Activated CD4-positive, alpha-beta T cell treated with anti-CD3 and anti-CD28 coated beads, Interleukin-2, Interleukin-6, amounts not matched to agents 100 ng/mL and 50 ng/mL, durations not matched to agents 16 hours and 8 hours (primary cell): ENCODE measurements at regions not wholly inside any gene's neighbourhood (a gene's known extent, or its start where the extent isn't known, plus 50 kb on each side); places are given as distances from the start of the nearest gene placed in this dataset.

Experiments
- DNase-seq: peaks from one replicate; pipeline ENCODE4 v3.0.0-alpha.2; 2020

GRCh38 chr6:22078802-22079545 lies 217.9 kb downstream of the PRL start:
- no peak for DNase-seq

DNA sequence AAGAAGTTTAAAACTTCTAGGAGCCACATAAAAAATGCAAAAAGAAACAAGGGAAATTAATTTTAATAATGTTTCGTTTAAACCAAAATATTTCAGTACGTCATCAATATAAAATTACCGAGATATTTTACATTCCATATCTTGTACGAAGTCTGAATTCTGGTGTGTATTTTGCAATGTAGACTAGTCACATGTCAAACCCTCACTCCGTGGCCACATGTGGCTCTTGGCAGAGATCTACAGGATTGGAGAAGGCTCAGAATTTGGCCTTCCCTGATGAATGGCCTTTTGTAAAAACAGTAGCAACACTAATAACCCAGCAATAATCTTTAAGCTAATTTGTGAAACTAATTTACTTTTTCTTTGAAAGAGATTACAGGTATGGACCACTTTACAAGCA lies 217.1 kb downstream of the PRL start:
- DNase-seq = no peak

DNA sequence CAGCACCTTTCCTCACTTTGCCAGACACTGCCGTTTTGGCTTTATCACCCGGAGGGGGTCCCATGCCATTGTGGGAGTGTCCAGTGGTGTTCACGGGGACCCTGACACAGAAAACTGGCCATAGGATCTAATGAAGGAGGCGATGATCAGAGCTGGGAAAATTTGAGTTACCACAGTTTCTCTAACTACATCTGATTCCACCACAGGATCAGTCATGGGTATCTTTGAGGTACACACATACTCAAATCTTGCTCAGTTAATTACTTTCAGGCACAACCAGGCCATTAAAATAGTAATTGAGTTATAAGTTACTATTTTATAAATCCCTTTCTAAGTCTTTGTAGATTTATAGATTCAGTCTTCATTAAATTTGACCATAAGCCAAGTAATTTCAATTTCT lies 215.1 kb downstream of the PRL start:
- no peak for DNase-seq

DNA sequence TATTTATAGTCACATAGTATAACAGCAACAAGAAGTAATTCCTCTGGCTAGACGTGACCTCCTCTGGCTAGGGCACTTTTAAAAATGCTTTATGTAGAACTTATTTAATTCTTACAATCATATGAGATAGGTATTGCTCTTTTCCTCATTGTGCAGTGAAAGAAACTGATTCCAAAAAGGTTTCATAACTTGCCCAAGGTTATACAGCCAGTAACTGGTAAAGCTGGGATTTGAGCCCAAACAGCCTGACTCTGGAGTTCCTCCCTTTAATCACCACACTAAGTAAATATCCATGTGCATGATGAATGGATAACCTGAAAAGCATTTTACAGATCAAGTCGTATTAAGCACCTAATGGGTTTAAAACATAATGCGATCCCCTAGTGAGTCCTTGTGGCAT lies 214.6 kb downstream of the PRL start:
- DNase-seq = no peak

DNA sequence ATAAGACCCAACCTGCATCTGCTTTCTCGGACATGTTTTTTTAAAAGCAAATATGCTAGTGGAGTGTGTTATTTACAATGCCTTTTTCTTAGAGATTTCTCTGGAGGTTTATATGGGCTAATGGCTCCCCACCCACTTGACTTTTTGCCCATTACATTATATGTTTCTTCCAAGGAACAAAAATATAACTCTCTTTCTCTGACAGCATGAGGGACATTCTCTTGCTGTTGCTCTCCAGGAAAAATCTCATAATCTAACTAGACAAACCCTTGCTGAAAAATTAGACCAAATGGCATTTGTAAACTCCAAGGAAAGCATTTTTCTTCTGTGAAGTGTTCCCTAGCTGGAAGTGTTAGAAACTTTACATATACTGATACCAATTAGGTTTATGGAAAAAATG lies 213.7 kb downstream of the PRL start:
- no peak for DNase-seq

DNA sequence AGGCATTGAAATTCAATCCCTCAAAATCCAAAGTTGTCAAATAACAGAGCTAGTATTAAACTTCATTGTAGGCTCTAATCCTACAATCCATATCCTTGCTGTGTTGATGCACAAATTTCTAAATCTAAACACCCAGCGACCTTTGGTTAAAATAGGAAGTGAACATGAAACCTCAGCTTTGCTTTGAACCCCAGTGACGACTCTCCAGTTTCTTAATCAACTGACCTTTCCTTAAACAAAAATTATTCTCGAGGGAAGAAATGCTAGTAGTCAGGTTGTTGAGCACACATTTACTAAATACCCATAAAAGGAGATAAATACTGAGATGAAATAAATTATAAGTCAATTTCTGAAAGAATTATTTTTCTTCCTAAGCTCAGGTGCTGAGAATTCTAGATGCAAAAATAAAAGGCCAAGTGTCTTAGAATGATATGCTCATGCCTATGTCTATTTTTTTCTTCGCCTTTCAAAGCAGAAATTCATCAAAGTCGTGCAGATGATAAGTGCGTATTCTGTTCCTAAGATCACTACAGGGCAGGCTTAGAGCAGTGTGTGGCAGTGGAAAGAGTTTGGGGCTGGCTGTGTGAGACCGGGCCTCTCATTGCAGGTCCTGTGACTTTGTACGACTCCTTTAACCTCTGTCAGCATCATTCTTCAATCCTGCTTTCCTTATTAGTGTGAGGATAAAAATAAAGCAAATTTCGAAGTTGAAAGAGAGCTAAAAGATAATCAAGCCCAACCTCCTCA lies 208.7 kb downstream of the PRL start:
- no peak for DNase-seq

DNA sequence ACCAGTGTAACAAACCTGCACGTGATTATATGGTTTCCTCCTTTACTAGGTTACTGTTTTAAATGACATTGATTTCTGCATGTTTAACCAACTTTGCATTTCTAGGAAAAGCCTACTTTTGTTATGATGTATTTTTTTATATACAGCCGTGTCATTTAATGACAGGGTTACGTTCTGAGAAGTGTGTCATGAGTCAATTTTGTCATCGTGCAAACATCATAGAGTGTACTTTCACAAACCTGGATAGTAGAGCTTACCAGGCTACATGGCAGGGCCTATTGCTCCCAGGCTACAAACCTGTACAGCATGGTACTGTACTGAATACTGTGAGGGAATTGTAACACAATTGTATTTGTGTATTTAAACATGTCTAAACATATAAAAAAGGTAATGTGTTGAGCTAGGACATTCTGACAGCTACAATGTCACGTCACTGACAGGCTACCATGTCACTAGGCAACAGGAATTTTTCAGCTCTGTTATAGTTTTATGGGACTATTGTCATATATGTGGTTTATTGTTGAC lies 205.3 kb downstream of the PRL start:
- peak; percentile 47 for DNase-seq

- no peak for DNase-seq
These were observed 201.0 kb downstream of the PRL start for GRCh38 chr6:22095836-22096235.

DNA sequence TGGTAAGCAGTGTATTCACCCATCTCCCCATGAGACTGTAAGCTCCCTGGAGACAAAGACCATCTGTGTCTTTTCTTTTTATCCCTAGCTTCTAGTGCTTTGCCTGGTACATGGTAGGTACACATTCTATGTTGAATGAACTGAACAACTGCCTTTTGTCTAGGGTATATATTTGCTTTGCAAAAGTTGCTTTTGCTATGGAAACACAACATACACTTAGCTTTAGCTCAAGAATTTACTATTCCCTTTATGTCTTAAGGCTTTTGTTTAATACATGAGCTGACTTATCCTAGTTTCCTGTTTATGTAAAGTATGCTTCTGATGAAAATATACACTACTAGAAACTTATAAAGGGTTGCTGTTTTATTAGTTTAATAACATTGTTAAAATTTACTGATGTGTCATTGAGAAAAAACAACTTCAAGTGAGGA lies 198.2 kb downstream of the PRL start:
- no peak for DNase-seq

DNA sequence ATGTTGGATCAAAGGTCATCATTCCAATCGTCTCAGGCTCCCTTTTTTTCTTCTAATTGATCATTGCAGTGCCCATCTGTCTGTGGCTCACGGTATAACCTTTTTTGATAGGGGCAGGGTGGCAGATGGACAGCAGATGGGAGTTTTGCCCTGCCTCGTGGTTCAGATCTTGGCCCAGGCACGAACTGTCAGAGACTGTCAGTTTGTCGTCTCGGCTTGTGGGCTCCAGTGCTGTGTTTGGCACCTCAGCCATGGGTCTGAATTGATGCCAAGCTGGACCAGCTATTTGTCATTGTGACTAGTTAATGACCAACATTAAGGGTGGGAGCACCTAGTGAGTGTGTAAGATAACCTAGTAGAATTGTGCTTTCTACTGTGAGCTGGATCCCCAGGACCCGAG lies 197.6 kb downstream of the PRL start:
- DNase-seq = no peak

DNA sequence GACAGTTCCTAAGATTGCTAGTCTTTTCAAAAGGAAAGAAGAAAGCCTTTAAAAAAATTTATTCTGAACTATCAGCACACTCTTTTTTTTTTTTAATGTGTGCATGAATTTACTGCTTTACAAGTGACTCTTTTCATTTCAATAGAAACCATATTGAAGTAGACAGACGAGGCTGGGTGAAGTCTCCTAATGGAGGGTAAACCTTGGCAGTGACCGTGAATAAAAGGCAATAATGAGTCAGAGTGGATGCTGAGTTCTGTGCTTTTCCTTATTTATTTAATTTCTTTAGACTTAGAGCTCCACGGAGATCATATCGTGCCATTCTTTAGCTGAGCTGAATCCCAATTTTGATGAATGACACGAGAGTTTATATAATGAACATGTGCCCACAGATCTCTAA lies 196.9 kb downstream of the PRL start:
- DNase-seq = no peak

DNA sequence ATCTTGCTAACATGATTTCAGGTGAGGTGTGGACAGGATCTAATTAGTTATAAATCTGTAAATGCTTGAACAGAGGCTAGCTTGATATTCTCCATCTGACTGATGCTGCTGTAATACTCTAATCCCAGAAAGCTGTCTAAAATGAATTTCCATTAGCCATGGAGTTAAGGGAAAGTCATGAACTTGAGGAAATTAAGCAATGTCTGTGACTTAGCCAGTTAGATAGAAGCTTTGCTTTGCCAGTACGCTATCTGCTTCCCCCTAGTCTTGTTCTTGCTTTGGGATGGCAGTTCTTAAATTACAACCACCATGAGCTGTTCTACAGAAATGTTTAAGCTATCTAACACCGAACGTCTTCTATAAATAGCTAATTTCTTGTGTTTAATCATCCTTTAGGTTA lies 195.7 kb downstream of the PRL start:
- no peak for DNase-seq

- peak; percentile 19 for DNase-seq
These were observed 194.2 kb downstream of the PRL start for GRCh38 chr6:22102671-22103070.

GRCh38 chr6:22106451-22106850 lies 190.4 kb downstream of the PRL start:
- DNase-seq = no peak

DNA sequence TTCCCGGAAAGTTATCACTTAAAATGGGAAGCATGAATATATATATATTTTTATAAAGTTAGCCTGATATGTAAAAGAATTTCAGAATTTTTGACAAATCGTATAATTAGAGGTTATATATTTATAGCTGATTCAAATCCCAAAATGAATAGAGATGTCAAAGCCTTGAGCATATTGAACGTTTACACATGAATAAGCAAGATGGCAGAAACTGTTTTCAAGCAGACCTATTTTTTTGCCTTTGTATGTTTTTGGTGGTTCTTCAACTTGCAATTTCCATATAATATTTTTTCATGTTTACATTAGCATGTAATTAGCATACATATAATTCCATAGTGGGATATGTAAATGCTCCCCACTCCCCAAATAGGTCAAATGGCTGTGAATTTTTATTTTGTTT lies 189.9 kb downstream of the PRL start:
- no peak for DNase-seq

- DNase-seq = no peak
These were observed 188.6 kb downstream of the PRL start for GRCh38 chr6:22108199-22108598.

GRCh38 chr6:22110061-22110460 lies 186.8 kb downstream of the PRL start:
- no peak for DNase-seq

- DNase-seq = no peak
These were observed 184.4 kb downstream of the PRL start for GRCh38 chr6:22112461-22112860.

DNA sequence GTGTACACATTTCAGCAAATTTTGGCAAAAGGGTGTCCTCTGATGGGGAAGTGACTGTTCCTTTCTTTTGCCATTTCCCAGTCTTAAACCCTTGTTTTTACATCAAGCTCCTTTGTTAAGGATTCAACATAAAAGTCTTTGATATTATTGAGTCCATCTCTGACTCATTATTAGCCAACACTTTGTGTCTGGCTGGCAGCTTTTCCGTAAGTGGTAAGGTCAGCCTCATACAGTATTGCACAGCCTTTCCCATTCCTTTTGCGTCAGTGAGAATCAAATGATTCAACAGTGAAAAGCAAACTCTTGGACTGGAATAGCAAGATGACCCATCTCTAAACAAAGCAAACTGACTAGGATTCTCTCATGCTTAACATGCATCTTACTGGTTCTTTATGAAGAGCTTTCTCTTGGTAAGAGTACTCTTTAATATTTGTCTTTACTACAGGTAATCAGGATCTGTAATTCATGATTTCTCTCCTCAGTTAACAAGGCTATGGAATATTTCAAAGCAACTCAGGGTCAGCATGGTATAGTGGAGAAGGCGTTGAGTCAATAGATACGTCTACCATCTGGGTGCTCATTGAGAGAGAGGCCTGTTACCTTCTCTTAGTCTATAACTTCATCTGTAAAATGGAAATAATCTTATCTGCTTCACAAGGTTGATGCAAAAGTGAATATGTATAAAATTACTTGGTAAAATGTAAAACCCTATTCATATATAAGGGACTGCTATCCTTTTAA lies 183.6 kb downstream of the PRL start:
- no peak for DNase-seq

- DNase-seq = no peak
These were observed 181.3 kb downstream of the PRL start for GRCh38 chr6:22115559-22115958.

- DNase-seq = no peak
These were observed 179.2 kb downstream of the PRL start for GRCh38 chr6:22117631-22118030.

- no peak for DNase-seq
These were observed 177.3 kb downstream of the PRL start for GRCh38 chr6:22119500-22119899.

DNA sequence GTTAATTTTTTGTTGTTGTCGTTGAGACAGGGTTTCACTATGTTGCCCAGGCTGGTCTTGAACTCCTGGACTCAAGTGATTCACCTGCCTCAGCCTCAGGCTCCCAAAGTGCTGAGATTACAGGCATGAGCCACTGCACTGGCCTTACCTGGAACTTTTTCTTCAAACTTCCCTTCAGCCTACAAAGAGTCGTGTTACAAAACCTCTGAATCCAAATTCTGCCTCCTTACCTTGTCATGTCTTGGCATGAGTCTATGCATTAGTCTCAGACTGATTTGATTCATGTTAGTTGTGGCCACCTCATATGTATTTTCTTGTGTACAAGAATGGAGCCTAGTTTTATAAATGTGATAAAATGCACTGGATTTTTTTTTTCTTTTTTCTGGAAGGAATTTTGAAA lies 172.1 kb downstream of the PRL start:
- DNase-seq = no peak

DNA sequence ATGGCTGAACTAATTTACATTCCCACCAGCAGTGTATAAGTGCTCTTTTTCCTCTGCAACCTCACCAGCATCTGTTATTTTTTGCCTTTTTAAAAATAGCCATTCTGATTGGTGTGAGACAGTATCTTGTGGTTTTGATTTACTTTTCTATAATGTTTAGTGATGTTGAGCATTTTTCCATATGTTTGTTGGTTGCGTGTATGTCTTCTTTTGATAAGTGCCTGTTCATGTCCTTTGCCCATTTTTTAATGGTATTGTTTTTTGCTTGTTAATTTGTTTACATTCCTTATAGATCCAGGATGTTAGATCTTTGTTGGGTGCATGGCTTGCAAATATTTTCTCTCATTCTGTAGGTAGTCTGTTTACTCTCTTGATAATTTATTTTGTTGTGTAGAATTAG lies 169.9 kb downstream of the PRL start:
- DNase-seq = no peak
